ENCODE measurements at regions not wholly inside any gene's neighbourhood (a gene's known extent, or its start where the extent isn't known, plus 50 kb on each side); places are given as distances from the start of the nearest gene placed in this dataset.

- no peaks in the 10 kb centered on the region for H3K36me3 ChIP-seq (ENCODE audit: insufficient read depth, low read length, poor library complexity, severe bottlenecking)
- peaks cover 13% of the 10 kb centered on the region for H3K4me1 ChIP-seq (ENCODE audit: insufficient read depth, low read length, poor library complexity, severe bottlenecking)
- H3K9me3 ChIP-seq (ENCODE audit: low read depth, low read length, poor library complexity, severe bottlenecking), result no peaks in the 10 kb centered on the region
- intact Hi-C loops (cut with micrococcal nuclease; ENCODE audit: unreplicated experiment), result no loop called here
- BruUV-seq (replicated peaks), result no TSS peak
- ChIA-PET POLR2A (ENCODE audit: low non-redundant PET) (no interaction called here), CTCF (no interaction called here)
- no peaks in the 10 kb centered on the region for H3K27me3 ChIP-seq (replicated peaks; ENCODE audit: insufficient read depth, low read depth, low read length, poor library complexity)
- no peak overlapping the region for H3K27ac ChIP-seq (ENCODE audit: low read depth, low read length, poor library complexity, severe bottlenecking)
- peak; percentile 27 for DNase-seq (ENCODE audit: low spot score)
- no peak for TF ChIP-seq EZH2 (IDR thresholded peaks at IDR 0.05; ENCODE audit: borderline replicate concordance, low read depth, low read length, poor library complexity, severe bottlenecking)
- TF ChIP-seq, protein P1, sequence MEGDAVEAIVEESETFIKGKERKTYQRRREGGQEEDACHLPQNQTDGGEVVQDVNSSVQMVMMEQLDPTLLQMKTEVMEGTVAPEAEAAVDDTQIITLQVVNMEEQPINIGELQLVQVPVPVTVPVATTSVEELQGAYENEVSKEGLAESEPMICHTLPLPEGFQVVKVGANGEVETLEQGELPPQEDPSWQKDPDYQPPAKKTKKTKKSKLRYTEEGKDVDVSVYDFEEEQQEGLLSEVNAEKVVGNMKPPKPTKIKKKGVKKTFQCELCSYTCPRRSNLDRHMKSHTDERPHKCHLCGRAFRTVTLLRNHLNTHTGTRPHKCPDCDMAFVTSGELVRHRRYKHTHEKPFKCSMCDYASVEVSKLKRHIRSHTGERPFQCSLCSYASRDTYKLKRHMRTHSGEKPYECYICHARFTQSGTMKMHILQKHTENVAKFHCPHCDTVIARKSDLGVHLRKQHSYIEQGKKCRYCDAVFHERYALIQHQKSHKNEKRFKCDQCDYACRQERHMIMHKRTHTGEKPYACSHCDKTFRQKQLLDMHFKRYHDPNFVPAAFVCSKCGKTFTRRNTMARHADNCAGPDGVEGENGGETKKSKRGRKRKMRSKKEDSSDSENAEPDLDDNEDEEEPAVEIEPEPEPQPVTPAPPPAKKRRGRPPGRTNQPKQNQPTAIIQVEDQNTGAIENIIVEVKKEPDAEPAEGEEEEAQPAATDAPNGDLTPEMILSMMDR (conservative IDR thresholded peaks at IDR 0.05; ENCODE audit: low read depth, low read length), result no peak
- H3K4me3 ChIP-seq (ENCODE audit: low read depth, low read length, poor library complexity, severe bottlenecking), result no peak overlapping the region
These were observed 107.7 kb upstream of the ANK3 start for GRCh38 chr10:60497364-60497763.

GRCh38 chr10:60496181-60496580, 106.5 kb upstream of the ANK3 start:
- CTCF ChIA-PET, result no interaction called here
- Histone ChIP-seq H3K9me3 (ENCODE audit: low read depth, low read length, poor library complexity, severe bottlenecking) (no peaks in the 10 kb centered on the region), H3K27ac (ENCODE audit: low read depth, low read length, poor library complexity, severe bottlenecking) (no peak overlapping the region), H3K4me1 (ENCODE audit: insufficient read depth, low read length, poor library complexity, severe bottlenecking) (peaks cover 13% of the 10 kb centered on the region), H3K36me3 (ENCODE audit: insufficient read depth, low read length, poor library complexity, severe bottlenecking) (no peaks in the 10 kb centered on the region), H3K4me3 (ENCODE audit: low read depth, low read length, poor library complexity, severe bottlenecking) (no peak overlapping the region), H3K27me3 (replicated peaks; ENCODE audit: insufficient read depth, low read depth, low read length, poor library complexity) (no peaks in the 10 kb centered on the region)
- POLR2A ChIA-PET (ENCODE audit: low non-redundant PET), result interaction anchor here (0.7 kb wide), 1 partner anchor 23 kb away, joined by 3 read pairs; no protein-coding TSS in a partner anchor
- TF ChIP-seq EZH2 (IDR thresholded peaks at IDR 0.05; ENCODE audit: borderline replicate concordance, low read depth, low read length, poor library complexity, severe bottlenecking), result no peak
- TF ChIP-seq, protein P1 (conservative IDR thresholded peaks at IDR 0.05; ENCODE audit: low read depth, low read length), result no peak
- intact Hi-C loops (cut with micrococcal nuclease; ENCODE audit: unreplicated experiment), result no loop called here
- BruUV-seq (replicated peaks), result no TSS peak
- DNase-seq (ENCODE audit: low spot score), result no peak

GRCh38 chr10:60495338-60496055, 105.8 kb upstream of the ANK3 start:
- Histone ChIP-seq H3K9me3 (ENCODE audit: low read depth, low read length, poor library complexity, severe bottlenecking) (no peaks in the 10 kb centered on the region), H3K27ac (ENCODE audit: low read depth, low read length, poor library complexity, severe bottlenecking) (no peak overlapping the region), H3K4me3 (ENCODE audit: low read depth, low read length, poor library complexity, severe bottlenecking) (no peak overlapping the region), H3K4me1 (ENCODE audit: insufficient read depth, low read length, poor library complexity, severe bottlenecking) (peaks cover 13% of the 10 kb centered on the region), H3K27me3 (replicated peaks; ENCODE audit: insufficient read depth, low read depth, low read length, poor library complexity) (no peaks in the 10 kb centered on the region), H3K36me3 (ENCODE audit: insufficient read depth, low read length, poor library complexity, severe bottlenecking) (no peaks in the 10 kb centered on the region)
- no peak for TF ChIP-seq EZH2 (IDR thresholded peaks at IDR 0.05; ENCODE audit: borderline replicate concordance, low read depth, low read length, poor library complexity, severe bottlenecking)
- TF ChIP-seq, protein P1 (conservative IDR thresholded peaks at IDR 0.05; ENCODE audit: low read depth, low read length), result 0 out of 2 replicates have a peak, but pooled peaks have one; percentile 13
- BruUV-seq (replicated peaks), result no TSS peak
- intact Hi-C loops (cut with micrococcal nuclease; ENCODE audit: unreplicated experiment), result no loop called here
- DNase-seq (ENCODE audit: low spot score), result no peak
- ChIA-PET POLR2A (ENCODE audit: low non-redundant PET) (interaction anchor here (0.7 kb wide), 1 partner anchor 23 kb away, joined by 3 read pairs; no protein-coding TSS in a partner anchor), CTCF (no interaction called here)

All from A673 (cell line).